ENCODE measurements at regions not wholly inside any gene's neighbourhood (a gene's known extent, or its start where the extent isn't known, plus 50 kb on each side); places are given as distances from the start of the nearest gene placed in this dataset.
"Not testable (repeated sequence)": the region's sequence is repeated elsewhere in the genome, so short reads cannot be mapped to it uniquely, and the experiment has no call there.

DNA sequence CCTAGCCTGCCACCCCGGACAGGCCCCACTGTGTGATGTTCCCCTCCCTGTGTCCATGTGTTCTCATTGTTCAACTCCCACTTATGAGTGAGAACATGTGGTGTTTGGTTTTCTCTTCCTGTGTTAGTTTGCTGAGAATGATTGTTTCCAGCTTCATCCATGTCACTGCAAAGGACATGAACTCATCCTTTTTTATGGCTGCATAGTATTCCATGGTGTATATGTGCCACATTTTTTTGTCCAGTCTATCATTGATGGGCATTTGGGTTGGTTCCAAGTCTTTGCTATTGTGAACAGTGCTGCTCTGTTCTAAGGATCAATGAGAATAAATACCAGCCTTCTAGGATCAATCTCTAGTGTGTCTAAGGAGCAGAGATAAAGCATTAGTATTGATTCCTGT lies 543.9 kb upstream of the ZNF804A start:
- TF ChIP-seq POLR2A (conservative IDR thresholded peaks at IDR 0.05); ZNF253 (CRISPR knock-in tag; conservative IDR thresholded peaks at IDR 0.05); ZNF24 (IDR thresholded peaks at IDR 0.05); GTF2A2 (tag; IDR thresholded peaks at IDR 0.05): not testable (repeated sequence)
- TF ChIP-seq, protein P1, sequence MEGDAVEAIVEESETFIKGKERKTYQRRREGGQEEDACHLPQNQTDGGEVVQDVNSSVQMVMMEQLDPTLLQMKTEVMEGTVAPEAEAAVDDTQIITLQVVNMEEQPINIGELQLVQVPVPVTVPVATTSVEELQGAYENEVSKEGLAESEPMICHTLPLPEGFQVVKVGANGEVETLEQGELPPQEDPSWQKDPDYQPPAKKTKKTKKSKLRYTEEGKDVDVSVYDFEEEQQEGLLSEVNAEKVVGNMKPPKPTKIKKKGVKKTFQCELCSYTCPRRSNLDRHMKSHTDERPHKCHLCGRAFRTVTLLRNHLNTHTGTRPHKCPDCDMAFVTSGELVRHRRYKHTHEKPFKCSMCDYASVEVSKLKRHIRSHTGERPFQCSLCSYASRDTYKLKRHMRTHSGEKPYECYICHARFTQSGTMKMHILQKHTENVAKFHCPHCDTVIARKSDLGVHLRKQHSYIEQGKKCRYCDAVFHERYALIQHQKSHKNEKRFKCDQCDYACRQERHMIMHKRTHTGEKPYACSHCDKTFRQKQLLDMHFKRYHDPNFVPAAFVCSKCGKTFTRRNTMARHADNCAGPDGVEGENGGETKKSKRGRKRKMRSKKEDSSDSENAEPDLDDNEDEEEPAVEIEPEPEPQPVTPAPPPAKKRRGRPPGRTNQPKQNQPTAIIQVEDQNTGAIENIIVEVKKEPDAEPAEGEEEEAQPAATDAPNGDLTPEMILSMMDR (IDR thresholded peaks at IDR 0.05 in 2 of 3, conservative IDR thresholded peaks at IDR 0.05 in 1 of 3; ENCODE audit: insufficient read depth in 2 of 3, low read depth in 1 of 3, low read length in 3 of 3): not testable (repeated sequence)
- TF ChIP-seq, protein P2, sequence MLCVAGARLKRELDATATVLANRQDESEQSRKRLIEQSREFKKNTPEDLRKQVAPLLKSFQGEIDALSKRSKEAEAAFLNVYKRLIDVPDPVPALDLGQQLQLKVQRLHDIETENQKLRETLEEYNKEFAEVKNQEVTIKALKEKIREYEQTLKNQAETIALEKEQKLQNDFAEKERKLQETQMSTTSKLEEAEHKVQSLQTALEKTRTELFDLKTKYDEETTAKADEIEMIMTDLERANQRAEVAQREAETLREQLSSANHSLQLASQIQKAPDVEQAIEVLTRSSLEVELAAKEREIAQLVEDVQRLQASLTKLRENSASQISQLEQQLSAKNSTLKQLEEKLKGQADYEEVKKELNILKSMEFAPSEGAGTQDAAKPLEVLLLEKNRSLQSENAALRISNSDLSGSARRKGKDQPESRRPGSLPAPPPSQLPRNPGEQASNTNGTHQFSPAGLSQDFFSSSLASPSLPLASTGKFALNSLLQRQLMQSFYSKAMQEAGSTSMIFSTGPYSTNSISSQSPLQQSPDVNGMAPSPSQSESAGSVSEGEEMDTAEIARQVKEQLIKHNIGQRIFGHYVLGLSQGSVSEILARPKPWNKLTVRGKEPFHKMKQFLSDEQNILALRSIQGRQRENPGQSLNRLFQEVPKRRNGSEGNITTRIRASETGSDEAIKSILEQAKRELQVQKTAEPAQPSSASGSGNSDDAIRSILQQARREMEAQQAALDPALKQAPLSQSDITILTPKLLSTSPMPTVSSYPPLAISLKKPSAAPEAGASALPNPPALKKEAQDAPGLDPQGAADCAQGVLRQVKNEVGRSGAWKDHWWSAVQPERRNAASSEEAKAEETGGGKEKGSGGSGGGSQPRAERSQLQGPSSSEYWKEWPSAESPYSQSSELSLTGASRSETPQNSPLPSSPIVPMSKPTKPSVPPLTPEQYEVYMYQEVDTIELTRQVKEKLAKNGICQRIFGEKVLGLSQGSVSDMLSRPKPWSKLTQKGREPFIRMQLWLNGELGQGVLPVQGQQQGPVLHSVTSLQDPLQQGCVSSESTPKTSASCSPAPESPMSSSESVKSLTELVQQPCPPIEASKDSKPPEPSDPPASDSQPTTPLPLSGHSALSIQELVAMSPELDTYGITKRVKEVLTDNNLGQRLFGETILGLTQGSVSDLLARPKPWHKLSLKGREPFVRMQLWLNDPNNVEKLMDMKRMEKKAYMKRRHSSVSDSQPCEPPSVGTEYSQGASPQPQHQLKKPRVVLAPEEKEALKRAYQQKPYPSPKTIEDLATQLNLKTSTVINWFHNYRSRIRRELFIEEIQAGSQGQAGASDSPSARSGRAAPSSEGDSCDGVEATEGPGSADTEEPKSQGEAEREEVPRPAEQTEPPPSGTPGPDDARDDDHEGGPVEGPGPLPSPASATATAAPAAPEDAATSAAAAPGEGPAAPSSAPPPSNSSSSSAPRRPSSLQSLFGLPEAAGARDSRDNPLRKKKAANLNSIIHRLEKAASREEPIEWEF (CRISPR knock-in tag; IDR thresholded peaks at IDR 0.05): not testable (repeated sequence)
- TF ChIP-seq, protein P3, sequence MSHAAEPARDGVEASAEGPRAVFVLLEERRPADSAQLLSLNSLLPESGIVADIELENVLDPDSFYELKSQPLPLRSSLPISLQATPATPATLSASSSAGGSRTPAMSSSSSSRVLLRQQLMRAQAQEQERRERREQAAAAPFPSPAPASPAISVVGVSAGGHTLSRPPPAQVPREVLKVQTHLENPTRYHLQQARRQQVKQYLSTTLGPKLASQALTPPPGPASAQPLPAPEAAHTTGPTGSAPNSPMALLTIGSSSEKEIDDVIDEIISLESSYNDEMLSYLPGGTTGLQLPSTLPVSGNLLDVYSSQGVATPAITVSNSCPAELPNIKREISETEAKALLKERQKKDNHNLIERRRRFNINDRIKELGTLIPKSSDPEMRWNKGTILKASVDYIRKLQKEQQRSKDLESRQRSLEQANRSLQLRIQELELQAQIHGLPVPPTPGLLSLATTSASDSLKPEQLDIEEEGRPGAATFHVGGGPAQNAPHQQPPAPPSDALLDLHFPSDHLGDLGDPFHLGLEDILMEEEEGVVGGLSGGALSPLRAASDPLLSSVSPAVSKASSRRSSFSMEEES (CRISPR knock-in tag; IDR thresholded peaks at IDR 0.05): not testable (repeated sequence)
